IPS-18c (cell line): ENCODE measurements at regions not wholly inside any gene's neighbourhood (a gene's known extent, or its start where the extent isn't known, plus 50 kb on each side); places are given as distances from the start of the nearest gene placed in this dataset.

Source experiments
- H3K4me3 ChIP-seq: 2 replicates; pipeline ENCODE4 v1.7.0; 2013; ENCODE audit warnings: low read depth, mild to moderate bottlenecking, low read length, moderate library complexity; ENCODE audit not compliant: insufficient read depth
- H3K9me3 ChIP-seq: one replicate; pipeline ENCODE4 v1.6.1; 2013; ENCODE audit warnings: mild to moderate bottlenecking, low read length, moderate library complexity; ENCODE audit not compliant: control insufficient read depth, insufficient read depth

DNA sequence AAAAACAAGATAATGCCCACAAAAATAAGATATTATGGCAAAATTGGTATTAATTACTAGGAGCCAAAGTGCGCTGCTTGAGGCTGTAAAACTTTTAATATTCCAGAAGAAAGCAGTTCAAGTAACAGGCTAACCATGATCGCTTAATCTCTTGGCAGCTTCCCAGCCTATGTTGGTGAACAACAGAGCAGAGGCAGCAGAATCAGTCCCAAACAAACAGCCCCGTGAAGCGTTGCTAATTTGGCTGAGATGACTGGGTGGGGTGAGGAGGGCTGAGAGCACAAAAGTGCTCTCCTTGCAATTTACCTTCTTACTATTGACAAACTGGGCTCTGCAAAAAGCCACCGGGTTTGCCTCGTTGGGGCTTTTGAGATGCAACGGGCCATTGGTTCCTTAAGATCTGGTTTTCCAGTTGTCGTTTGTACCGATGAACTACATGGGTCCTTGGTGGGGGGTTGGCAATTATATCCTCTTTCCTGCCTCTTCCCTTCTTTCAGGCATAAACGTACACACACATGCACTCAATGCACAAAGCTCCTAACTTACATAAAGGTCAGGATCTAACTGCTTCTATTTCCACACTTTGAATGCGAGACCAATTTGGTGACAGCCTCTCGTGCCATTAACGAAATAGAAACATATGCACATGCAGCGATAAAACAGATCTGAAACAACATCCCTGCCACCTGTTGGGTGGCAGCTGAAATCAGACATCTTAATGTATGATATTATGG is 407.6 kb upstream of the CADM1 start:
- Histone ChIP-seq H3K9me3 (no peaks in the 10 kb centered on the region), H3K4me3 (no peak overlapping the region)

DNA sequence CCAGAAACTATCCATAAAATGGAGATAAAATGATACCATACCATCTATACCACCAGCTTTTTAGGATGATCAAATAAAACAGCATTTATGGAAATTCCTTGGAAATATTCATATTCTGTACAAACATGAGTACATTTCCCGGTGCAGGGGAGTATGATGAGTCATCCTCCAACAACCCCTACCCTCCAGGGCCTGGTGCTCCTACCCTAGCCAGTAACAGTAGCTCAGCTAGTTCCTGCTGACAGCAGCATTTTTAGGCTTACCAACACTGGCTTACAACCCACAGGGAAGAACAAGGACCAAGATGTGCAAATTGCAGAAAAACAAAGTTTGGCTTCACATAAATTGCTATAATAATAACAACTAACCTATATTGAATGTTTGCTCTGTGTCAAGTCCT is 406.2 kb upstream of the CADM1 start:
- no peak overlapping the region for H3K4me3 ChIP-seq
- H3K9me3 ChIP-seq: no peaks in the 10 kb centered on the region

DNA sequence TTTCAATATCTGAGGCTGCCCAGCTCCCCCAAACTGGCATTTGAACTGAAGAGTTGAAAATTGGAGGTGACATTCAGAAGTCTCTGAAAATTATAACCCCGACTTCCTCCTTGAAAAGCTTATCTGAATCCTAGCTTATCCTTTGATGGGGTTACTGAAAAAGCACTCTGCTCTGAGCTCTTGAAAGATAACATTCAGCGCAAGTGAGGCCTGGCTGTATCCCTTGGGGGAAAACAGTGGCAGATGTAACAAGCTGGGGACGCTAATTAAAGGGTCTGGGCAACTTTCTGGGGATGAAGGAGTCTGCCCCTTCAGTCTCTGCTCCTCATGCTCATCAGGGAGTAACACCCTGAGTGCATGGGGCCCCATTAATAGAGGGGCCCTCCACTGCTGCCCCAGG is 402.0 kb upstream of the CADM1 start:
- no peak overlapping the region for H3K4me3 ChIP-seq
- no peaks in the 10 kb centered on the region for H3K9me3 ChIP-seq

DNA sequence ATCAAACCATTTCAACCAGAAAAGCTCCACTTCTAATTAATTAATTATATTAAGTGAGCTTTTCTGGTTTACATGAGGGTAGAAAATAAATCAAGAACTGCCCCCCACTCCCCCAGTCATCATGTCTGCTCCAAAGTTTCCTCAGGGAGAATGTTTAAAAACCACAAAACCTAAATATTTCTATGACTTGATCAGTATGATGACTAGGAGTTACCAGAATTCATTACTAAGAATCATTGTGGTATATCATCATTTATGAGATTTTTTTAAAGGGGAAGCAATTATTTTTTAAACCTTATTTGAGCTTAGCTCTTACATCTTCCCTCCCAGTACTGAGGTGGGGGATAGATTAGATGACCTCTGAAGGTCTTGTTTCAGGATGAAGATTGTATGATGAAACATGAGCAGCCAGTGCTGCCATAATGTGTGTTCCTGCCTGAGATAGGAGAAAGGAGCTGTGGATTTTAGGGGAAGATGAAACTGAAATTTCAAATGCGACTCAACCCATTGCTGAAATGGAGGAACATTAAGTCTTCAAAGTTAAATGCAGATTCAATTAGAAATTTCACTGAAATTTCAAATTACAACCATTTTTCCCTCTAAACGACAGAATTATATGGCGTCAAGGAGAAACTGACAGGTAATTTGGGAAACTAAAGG is 401.3 kb upstream of the CADM1 start:
- no peak overlapping the region for H3K4me3 ChIP-seq
- H3K9me3 ChIP-seq: no peaks in the 10 kb centered on the region

DNA sequence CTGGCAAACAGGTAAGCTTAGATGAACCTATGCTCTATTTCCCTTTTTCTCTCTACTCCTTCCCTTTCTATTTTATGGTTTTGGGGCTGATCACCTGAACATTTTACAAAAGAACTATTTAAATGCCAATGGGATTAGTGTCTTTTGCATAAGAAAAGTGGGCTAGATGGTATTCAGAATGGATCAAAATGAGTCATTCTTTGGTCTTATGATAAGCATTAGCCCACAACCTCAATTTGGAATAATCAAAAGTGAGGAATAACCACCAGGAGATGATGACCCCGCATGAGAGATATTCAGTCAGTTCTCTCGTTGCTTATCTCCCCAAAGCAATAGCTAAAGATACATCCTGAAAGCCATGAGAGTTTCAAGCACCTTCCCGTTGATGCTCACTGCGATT is 399.0 kb upstream of the CADM1 start:
- Histone ChIP-seq H3K4me3 (no peak overlapping the region), H3K9me3 (no peaks in the 10 kb centered on the region)

DNA sequence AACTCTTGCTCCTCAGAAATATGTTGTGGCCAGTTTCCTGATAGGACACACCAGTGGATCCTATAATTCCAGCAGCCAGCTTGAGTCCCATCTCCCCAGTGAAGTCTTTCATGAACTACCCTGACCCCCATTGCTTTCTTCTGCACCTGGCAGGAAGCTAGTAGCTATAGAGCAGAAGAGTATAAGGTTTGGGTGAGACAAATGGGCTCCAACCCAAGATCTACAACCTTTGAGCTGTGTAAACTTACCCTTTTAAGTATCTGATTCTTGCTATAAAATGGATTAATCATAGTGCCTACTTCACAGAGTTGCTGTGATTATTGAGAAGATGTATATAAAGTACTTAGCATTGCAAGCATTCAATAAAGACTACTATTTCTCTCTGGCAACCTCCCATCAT is 396.9 kb upstream of the CADM1 start:
- Histone ChIP-seq H3K9me3 (no peaks in the 10 kb centered on the region), H3K4me3 (no peak overlapping the region)

DNA sequence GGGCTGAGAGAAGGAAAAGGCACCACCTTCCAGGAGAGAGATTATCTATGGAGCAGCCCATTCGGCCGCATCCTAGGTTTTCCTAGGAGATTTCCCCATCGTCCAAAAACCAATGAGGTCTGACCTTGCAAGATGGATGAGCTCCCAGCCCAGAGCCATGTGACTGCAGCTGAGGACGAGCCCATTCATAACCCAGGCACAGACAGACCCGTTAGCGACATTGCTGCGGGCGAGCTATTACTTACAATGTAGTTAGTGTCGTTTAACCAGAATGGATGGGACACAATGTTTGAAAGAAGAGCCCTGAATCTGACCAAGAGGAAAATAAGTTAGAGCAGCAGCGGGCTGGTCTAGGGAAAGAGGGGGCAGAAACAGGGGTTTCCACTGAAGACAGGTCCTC is 395.9 kb upstream of the CADM1 start:
- Histone ChIP-seq H3K4me3 (no peak overlapping the region), H3K9me3 (no peaks in the 10 kb centered on the region)

DNA sequence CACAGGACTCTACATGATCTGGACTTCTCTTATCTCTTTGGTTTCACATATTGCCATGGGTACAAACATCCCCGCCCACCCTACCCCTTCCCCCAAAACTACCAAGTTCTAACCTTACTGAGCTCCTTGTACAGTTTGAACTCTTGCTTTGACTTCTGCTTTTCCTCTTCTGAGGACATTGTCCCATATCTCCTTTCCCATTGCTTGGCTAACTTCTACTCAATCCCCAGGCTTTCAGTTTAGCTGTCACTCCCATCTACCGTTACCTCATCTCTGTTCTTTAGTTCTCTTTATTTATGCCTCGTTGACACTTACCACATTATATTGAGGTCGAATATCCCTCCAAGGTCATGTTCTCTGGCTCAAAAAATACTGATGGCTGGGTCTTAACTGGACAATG is 393.5 kb upstream of the CADM1 start:
- Histone ChIP-seq H3K9me3 (no peaks in the 10 kb centered on the region), H3K4me3 (no peak overlapping the region)

DNA sequence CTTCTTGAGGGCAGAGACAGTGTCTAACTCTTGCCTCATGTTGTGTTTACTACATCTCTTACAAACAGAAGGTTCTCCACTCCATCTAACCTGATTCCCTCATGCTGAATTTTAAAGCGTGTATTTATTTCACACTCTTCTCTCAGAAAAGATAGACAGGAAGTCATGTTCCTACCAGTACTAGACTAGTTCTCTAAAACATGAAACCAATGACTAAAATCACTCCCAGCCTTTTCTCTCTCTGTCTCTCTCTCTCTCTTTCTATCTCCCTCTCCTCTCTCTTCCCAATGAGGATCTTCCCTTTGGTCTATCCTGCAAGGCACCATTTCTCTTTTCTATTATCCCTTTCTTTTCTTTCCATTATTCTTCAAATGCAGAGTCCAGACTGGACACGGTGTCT is 391.9 kb upstream of the CADM1 start:
- peaks cover 2% of the 10 kb centered on the region for H3K9me3 ChIP-seq
- no peak overlapping the region for H3K4me3 ChIP-seq

DNA sequence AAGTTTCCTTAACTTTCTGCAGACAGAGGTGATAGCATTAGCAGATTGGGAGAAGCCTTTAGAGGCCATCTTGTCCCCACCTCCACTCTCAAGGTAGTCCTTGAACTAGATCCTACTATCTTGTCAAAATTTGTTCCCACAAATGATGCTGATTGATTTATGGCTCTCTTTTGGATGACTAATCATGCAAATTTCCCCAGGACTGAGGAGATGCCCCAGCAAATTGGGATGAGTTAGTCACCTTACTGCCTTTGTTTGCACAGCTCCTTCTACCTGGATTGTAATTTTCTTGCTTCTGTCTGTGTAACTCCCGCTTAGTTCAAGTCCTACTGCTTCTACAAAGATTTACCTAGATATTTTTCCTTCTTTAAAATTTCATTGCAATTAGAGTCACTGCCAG is 391.4 kb upstream of the CADM1 start:
- no peak overlapping the region for H3K4me3 ChIP-seq
- H3K9me3 ChIP-seq: peaks cover 2% of the 10 kb centered on the region

DNA sequence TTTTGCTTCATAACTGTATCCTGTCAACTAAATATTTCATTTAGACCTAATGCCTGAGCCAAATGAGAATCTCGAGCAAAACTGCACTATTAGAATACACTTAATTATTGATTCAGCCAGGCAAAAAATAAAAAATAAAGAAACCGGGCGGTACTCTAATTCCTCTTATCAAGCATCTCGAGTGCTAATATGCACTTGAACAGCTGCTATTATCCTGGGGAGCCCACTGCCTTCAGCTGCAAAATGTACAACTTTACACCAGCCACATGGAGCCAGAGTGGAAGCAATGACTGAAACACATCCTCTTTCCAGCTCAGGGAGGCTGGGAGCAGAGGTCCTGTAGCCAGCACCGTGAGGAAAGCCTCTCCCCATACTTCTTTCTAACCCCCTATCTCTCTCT is 390.0 kb upstream of the CADM1 start:
- Histone ChIP-seq H3K9me3 (peaks cover 2% of the 10 kb centered on the region), H3K4me3 (no peak overlapping the region)

DNA sequence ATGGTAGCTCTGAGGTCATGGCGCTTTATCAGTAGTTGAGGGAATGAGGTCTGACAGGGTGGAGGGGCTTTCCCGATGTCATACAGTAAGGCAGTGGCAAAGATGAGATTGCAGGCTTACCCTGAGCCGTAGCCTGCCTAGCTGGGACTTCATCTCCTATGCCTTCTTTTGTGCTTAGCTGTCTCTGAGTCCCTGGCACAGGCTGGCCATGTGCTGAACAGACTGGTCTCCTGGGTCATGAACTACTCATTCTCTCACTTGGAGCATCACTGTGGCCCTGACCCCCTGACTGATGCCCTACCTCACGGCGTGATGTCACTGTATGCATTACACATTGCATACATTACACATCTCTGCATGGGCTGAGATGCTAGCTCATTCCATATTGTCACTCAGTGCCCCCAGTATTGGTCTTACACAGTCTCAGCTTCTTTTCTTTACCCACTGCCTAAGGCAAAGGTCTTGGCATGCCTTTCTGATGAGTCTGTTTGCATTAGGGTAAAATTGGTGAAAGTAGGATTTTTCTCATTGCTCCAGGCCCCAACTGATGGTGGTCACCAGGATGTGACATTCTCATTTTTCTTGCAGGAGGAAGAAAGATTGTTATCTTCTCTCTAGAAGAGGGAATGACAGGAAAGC is 389.4 kb upstream of the CADM1 start:
- H3K9me3 ChIP-seq: peaks cover 2% of the 10 kb centered on the region
- no peak overlapping the region for H3K4me3 ChIP-seq

DNA sequence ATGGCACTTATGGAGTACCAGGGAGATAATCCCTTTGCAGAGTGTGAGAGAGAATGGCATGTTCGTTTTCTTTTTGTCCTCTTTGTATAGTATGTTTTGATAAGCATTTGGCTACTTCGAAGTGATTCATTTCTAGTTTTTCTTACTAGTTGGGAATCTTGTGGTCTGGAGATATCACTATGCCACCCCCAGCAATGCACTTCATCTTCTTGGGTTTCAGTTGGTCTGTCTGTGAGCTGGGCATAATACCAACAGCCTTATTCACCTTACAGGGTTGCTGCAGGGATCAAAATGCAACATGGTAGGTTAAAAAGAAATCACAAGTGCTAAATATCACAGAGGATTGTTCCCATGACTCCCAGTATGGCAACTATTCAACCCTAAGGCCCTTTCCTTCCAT is 387.8 kb upstream of the CADM1 start:
- peaks cover 2% of the 10 kb centered on the region for H3K9me3 ChIP-seq
- no peak overlapping the region for H3K4me3 ChIP-seq

DNA sequence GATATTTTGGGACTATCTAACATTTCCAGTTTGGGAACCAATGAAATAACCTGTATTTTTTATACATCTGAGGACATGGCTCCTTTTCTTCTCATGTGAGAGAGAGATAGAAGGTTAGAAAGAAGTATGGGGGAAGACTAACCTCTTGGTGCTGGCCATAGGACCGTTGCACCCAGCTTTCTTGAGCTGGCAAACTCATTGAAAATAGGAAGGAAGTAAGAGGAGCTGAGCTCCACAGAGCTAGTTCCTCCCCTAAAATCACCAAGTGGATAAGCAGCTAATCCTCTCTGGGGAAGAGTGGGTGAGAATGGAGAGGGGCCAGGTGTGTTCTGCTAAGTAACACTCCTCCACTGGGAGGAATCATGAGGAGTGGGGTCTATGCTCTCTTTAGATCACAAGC is 387.4 kb upstream of the CADM1 start:
- H3K9me3 ChIP-seq: peaks cover 2% of the 10 kb centered on the region
- no peak overlapping the region for H3K4me3 ChIP-seq

DNA sequence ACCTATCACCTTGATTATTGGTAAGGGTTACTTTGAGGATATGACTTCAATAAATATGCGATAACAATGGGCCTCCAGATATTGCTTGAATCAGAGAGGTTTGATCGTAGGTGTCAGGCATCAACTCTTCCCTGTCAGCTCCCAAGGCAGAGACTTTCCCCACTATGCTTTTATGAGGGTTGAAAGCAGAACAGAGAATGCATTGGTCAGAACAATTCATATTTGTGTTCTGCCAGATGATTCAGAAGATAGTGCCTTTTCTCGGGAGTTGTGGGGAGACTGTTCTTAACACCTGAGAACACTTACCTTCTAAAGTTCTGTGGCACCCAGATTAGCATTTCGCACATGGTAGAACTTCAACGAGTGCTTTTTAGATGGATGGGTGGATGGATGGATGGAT is 386.3 kb upstream of the CADM1 start:
- Histone ChIP-seq H3K9me3 (peaks cover 2% of the 10 kb centered on the region), H3K4me3 (no peak overlapping the region)

DNA sequence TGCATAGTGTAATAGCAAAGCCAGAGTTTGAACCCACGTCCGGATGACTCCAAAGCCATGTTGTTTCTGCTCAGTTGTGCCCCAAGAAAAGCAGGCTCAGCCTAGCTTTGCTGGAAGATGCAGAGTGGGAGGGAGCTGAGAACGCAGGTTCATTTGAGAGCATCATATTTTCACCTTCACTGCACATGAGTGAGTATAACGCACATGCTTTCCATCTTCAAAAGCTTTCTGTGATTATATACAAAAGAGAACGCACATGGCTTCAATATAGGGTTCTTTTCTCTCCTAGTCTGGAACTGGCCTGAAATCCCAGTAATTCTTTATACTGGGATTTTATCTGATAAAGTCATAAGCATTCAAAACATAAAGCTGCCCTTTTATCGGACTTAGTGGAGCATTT is 385.5 kb upstream of the CADM1 start:
- no peak overlapping the region for H3K4me3 ChIP-seq
- peaks cover 2% of the 10 kb centered on the region for H3K9me3 ChIP-seq

DNA sequence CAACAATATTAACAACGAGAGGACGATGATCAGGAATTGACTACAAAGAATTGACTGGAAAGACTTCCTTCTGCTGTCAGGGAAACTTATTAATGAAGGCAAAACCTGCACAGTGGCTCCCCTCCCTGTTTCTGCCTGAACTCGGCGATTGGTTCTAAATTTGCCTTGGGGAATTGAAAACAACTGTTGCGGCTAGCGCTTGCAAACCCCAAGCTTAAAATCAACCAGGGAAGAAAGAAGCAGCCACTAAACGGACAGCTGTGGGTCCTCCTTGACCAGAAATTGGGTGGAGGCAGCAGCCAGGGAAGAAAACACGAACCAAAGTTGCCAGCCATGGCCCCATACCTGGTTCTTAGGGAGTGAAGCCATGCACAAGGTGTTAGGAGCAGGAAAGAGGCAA is 383.5 kb upstream of the CADM1 start:
- Histone ChIP-seq H3K4me3 (no peak overlapping the region), H3K9me3 (peaks cover 2% of the 10 kb centered on the region)

DNA sequence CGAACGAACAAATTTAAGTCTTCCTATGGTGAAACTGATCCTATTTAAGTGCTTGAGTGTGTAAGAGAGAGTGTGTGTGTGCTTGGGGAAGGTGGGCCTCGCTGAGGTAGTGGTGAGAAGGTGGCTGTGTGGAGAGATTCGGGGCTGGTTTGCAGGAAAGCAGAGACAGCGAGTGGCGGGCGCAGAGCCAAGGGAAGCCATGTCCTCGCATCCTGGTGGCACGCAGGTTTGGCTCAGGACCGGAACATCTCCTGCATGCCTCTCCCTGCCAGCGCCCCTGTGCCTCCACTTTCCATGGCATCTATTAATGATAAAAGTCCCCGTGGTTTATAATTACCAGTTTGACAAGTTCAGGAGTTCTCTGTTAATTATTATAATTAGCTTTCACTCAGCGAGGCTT is 383.1 kb upstream of the CADM1 start:
- Histone ChIP-seq H3K4me3 (no peak overlapping the region), H3K9me3 (peaks cover 2% of the 10 kb centered on the region)

DNA sequence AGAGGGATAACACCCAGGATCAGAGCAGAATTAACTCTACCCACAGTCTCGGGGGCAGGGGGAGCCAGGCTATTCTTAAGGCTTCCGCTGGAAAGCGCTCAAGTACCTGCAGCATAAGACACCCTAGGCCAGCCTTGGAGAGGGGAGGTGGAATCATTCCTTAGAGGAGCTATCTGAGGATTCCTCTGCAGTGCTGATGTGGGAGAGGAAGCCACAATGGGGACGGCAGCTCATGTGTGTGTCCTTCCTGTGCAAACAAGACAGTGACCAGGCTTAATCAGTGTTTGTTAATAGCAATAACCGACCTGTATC is 382.2 kb upstream of the CADM1 start:
- H3K4me3 ChIP-seq: no peak overlapping the region
- no peaks in the 10 kb centered on the region for H3K9me3 ChIP-seq
